Endothelial cell of umbilical vein (primary cell): ENCODE measurements at regions not wholly inside any gene's neighbourhood (a gene's known extent, or its start where the extent isn't known, plus 50 kb on each side); places are given as distances from the start of the nearest gene placed in this dataset.

Source experiments
- CTCF ChIP-seq, 2 donors: IDR thresholded peaks; 1 replicate in 1 of 2; 2 replicates in 1 of 2; pipeline ENCODE4 v1.5.1; 2011; ENCODE audit warnings: low read length in 2 of 2, mild to moderate bottlenecking in 2 of 2, moderate library complexity in 2 of 2, control low read depth in 1 of 2, inconsistent platforms in 1 of 2, low read depth in 1 of 2; ENCODE audit not compliant: insufficient read depth in 1 of 2; ENCODE audit errors: extremely low read depth in 1 of 2
- MYC ChIP-seq: IDR thresholded peaks from one replicate; pipeline ENCODE4 v1.6.1; 2011; ENCODE audit warnings: mild to moderate bottlenecking, low read depth, low read length
- POLR2A ChIP-seq: IDR thresholded peaks from 2 replicates; pipeline ENCODE4 v1.6.1; 2012; ENCODE audit warnings: low read depth, mild to moderate bottlenecking, control low read depth, low read length
- POLR2AphosphoS5 ChIP-seq: IDR thresholded peaks from 2 replicates; pipeline ENCODE4 v1.6.1; 2012; ENCODE audit warnings: low read depth, mild to moderate bottlenecking, control low read depth, low read length, moderate library complexity; ENCODE audit not compliant: insufficient read depth
- TF ChIP-seq, protein P1 (sequence below): IDR thresholded peaks from 2 replicates; pipeline ENCODE4 v1.6.1; 2011; ENCODE audit not compliant: insufficient read depth, insufficient read length

- TF ChIP-seq MYC (no peak), CTCF (IDR thresholded peaks at IDR 0.05; ENCODE audit: extremely low read depth in 1 of 2, insufficient read depth in 1 of 2, low read depth in 1 of 2, low read length in 2 of 2) (no peak), POLR2A (no peak), POLR2AphosphoS5 (no peak)
- TF ChIP-seq, protein P1, sequence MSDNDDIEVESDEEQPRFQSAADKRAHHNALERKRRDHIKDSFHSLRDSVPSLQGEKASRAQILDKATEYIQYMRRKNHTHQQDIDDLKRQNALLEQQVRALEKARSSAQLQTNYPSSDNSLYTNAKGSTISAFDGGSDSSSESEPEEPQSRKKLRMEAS: no peak
Measured at GRCh38 chr7:20488850-20489249, 126.6 kb upstream of the ABCB5 start.
